OCI-LY1 (cell line): ENCODE measurements at regions not wholly inside any gene's neighbourhood (a gene's known extent, or its start where the extent isn't known, plus 50 kb on each side); places are given as distances from the start of the nearest gene placed in this dataset.

ENCODE experiments used
- H2AFZ ChIP-seq: fragments of 200-600 bp; sonication (generic), shearing (Covaris generic); 2 replicates; pipeline ENCODE4 v1.6.0; 2014; ENCODE audit warnings: antibody characterized with exemption, mild to moderate bottlenecking, low read length
- H3F3A ChIP-seq: fragments of 200-600 bp; sonication (generic), shearing (Covaris generic); 2 replicates; pipeline ENCODE4 v1.6.0; 2014; ENCODE audit warnings: mild to moderate bottlenecking, antibody characterized with exemption, low read length, moderate library complexity; ENCODE audit not compliant: insufficient read depth
- H3K27ac ChIP-seq: fragments of 200-600 bp; sonication (generic); 2 replicates; pipeline ENCODE4 v1.5.1; 2014; ENCODE audit warnings: low read length, mixed run types, mild to moderate bottlenecking, low read depth; ENCODE audit not compliant: poor library complexity, severe bottlenecking
- H3K27me3 ChIP-seq: fragments of 200-600 bp; sonication (generic); 2 replicates; pipeline ENCODE4 v1.6.0; 2014; ENCODE audit warnings: antibody characterized with exemption, mild to moderate bottlenecking, low read length, moderate library complexity; ENCODE audit not compliant: insufficient read depth
- H3K36me3 ChIP-seq: fragments of 200-600 bp; sonication (generic); 2 replicates; pipeline ENCODE4 v1.6.1; 2014; ENCODE audit warnings: mild to moderate bottlenecking, antibody characterized with exemption, low read length, moderate library complexity, mixed read lengths; ENCODE audit not compliant: insufficient read depth
- H3K4me1 ChIP-seq: fragments of 200-600 bp; sonication (generic); 2 replicates; pipeline ENCODE4 v1.5.1; 2014; ENCODE audit warnings: mild to moderate bottlenecking, low read length, moderate library complexity; ENCODE audit not compliant: insufficient read depth, severe bottlenecking
- H3K4me2 ChIP-seq: fragments of 200-600 bp; sonication (generic), shearing (Covaris generic); 2 replicates; pipeline ENCODE4 v1.6.1; 2014; ENCODE audit warnings: low read length
- H3K4me3 ChIP-seq: fragments of 200-600 bp; sonication (generic); 2 replicates; pipeline ENCODE4 v1.5.1; 2014; ENCODE audit warnings: low read length, low read depth, mild to moderate bottlenecking, mixed read lengths; ENCODE audit not compliant: poor library complexity, severe bottlenecking
- H3K79me2 ChIP-seq: fragments of 200-600 bp; shearing (Covaris generic); 2 replicates; pipeline ENCODE4 v1.6.1; 2016; ENCODE audit warnings: mixed run types, low read length, mixed read lengths; ENCODE audit not compliant: insufficient read depth
- H3K9ac ChIP-seq: fragments of 200-600 bp; sonication (generic), shearing (Covaris generic); 2 replicates; pipeline ENCODE4 v1.6.1; 2014; ENCODE audit warnings: mild to moderate bottlenecking, low read length, mixed read lengths
- H3K9me2 ChIP-seq: fragments of 200-600 bp; sonication (generic), shearing (Covaris generic); 2 replicates; pipeline ENCODE4 v1.6.1; 2014; ENCODE audit warnings: low read depth, mild to moderate bottlenecking, low read length, mixed read lengths
- H3K9me3 ChIP-seq: fragments of 200-600 bp; shearing (Covaris generic); 2 replicates; pipeline ENCODE4 v1.6.1; 2014; ENCODE audit warnings: low read length, mixed read lengths
- H4K20me1 ChIP-seq: fragments of 200-600 bp; sonication (generic), shearing (Covaris generic); 2 replicates; pipeline ENCODE4 v1.6.0; 2016; ENCODE audit warnings: mild to moderate bottlenecking, low read length; ENCODE audit not compliant: insufficient read depth
- EZH2 ChIP-seq: fragments of 200-600 bp; sonication (generic), shearing (Covaris generic); IDR thresholded peaks from 2 replicates; pipeline ENCODE4 v1.8.0; 2017; ENCODE audit warnings: borderline replicate concordance, mixed run types, mild to moderate bottlenecking, antibody characterized with exemption, low read length, moderate library complexity, mixed read lengths
- TF ChIP-seq, protein P1 (sequence below): fragments of 200-600 bp; sonication (generic), shearing (Covaris generic); IDR thresholded peaks from 2 replicates; pipeline ENCODE4 v1.5.1; 2017; ENCODE audit warnings: mild to moderate bottlenecking, antibody characterized with exemption, low read length, moderate library complexity, mixed read lengths

DNA sequence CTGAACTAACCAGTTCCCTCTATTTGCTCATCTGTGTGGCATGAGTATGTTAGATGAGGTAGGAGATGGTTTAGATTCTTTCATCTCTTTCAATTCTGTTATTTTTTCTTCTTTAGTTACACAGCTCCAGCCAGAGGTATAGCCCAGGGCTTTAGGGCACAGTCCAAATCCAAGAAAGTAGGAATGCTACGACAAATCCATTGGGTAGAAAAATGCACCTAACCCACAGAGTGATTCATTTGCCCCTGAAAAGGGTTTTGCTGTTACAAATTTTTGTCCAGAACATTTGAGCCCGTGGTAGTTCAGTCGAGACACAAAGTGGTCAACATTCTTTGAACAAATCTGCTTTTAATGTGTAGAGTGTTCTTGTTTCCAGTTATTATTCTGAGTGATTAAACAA lies 250.7 kb downstream of the HS3ST3A1 start:
- no peak for TF ChIP-seq EZH2
- TF ChIP-seq, protein P1, sequence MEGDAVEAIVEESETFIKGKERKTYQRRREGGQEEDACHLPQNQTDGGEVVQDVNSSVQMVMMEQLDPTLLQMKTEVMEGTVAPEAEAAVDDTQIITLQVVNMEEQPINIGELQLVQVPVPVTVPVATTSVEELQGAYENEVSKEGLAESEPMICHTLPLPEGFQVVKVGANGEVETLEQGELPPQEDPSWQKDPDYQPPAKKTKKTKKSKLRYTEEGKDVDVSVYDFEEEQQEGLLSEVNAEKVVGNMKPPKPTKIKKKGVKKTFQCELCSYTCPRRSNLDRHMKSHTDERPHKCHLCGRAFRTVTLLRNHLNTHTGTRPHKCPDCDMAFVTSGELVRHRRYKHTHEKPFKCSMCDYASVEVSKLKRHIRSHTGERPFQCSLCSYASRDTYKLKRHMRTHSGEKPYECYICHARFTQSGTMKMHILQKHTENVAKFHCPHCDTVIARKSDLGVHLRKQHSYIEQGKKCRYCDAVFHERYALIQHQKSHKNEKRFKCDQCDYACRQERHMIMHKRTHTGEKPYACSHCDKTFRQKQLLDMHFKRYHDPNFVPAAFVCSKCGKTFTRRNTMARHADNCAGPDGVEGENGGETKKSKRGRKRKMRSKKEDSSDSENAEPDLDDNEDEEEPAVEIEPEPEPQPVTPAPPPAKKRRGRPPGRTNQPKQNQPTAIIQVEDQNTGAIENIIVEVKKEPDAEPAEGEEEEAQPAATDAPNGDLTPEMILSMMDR = no peak
- Histone ChIP-seq H3K27ac (no peak overlapping the region), H3K79me2 (no peaks in the 10 kb centered on the region), H3F3A (no peaks in the 10 kb centered on the region), H3K9me2 (no peaks in the 10 kb centered on the region), H3K9me3 (no peaks in the 10 kb centered on the region), H3K27me3 (no peaks in the 10 kb centered on the region; the same call in 1 of the 2 replicates), H4K20me1 (no peaks in the 10 kb centered on the region), H3K4me3 (no peak overlapping the region), H2AFZ (no peak overlapping the region), H3K4me2 (no peak overlapping the region), H3K4me1 (no peaks in the 10 kb centered on the region), H3K9ac (no peak overlapping the region), H3K36me3 (no peaks in the 10 kb centered on the region)

GRCh38 chr17:13350466-13350865 lies 251.3 kb downstream of the HS3ST3A1 start:
- TF ChIP-seq, protein P1 = no peak
- TF ChIP-seq EZH2 = no peak
- Histone ChIP-seq H3K79me2 (no peaks in the 10 kb centered on the region), H3K36me3 (no peaks in the 10 kb centered on the region), H4K20me1 (no peaks in the 10 kb centered on the region), H3K4me3 (no peak overlapping the region), H3K4me2 (no peak overlapping the region), H2AFZ (no peak overlapping the region), H3K4me1 (no peaks in the 10 kb centered on the region), H3K9ac (no peak overlapping the region), H3F3A (no peaks in the 10 kb centered on the region), H3K9me2 (no peaks in the 10 kb centered on the region), H3K9me3 (no peaks in the 10 kb centered on the region), H3K27ac (no peak overlapping the region), H3K27me3 (no peaks in the 10 kb centered on the region; the same call in 1 of the 2 replicates)

- H3K79me2 ChIP-seq = no peaks in the 10 kb centered on the region
- no peaks in the 10 kb centered on the region for H3F3A ChIP-seq
- H3K4me3 ChIP-seq = no peak overlapping the region
- H3K27me3 ChIP-seq = no peaks in the 10 kb centered on the region; the same call in 1 of the 2 replicates
- H3K9ac ChIP-seq = no peak overlapping the region
- H3K9me3 ChIP-seq = no peaks in the 10 kb centered on the region
- H3K9me2 ChIP-seq = no peaks in the 10 kb centered on the region
- H3K4me2 ChIP-seq = no peak overlapping the region
- H3K27ac ChIP-seq = no peak overlapping the region
- no peak for TF ChIP-seq EZH2
- TF ChIP-seq, protein P1 = no peak
- no peak overlapping the region for H2AFZ ChIP-seq
- H3K4me1 ChIP-seq = no peaks in the 10 kb centered on the region
- no peaks in the 10 kb centered on the region for H3K36me3 ChIP-seq
- no peaks in the 10 kb centered on the region for H4K20me1 ChIP-seq
Observed at GRCh38 chr17:13346996-13347762, 254.6 kb downstream of the HS3ST3A1 start.
